OCI-LY7 (cell line): ENCODE measurements at regions not wholly inside any gene's neighbourhood (a gene's known extent, or its start where the extent isn't known, plus 50 kb on each side); places are given as distances from the start of the nearest gene placed in this dataset.

Experiments
- BruUV-seq: library from RNA; stranded (reverse); fragments of 400-500 nt; replicated peaks from 2 replicates; lab custom pipeline; 2021; lab: Mats Ljungman, UMichigan
- CTCF ChIA-PET: fragments of 300-600 bp; sonication (Branson Sonifier 250); formaldehyde crosslinking; loops from one replicate; lab custom pipeline; 2022; ENCODE audit warnings: antibody characterized with exemption; ENCODE audit not compliant: unreplicated experiment; lab: Charles Lee
- POLR2A ChIA-PET: fragments of 300-600 bp; sonication (Branson Sonifier 250); formaldehyde crosslinking; loops from one replicate; lab custom pipeline; 2022; ENCODE audit warnings: antibody characterized with exemption; lab: Charles Lee
- DNase-seq: peaks from one replicate; pipeline ENCODE4 v3.0.0-alpha.2; 2015; ENCODE audit warnings: low spot score
- H2AFZ ChIP-seq: fragments of 200-600 bp; sonication (generic), shearing (Covaris generic); 2 replicates; pipeline ENCODE4 v1.6.1; 2014; ENCODE audit warnings: mild to moderate bottlenecking, antibody characterized with exemption, low read length, moderate library complexity
- H3K27ac ChIP-seq: fragments of 200-600 bp; sonication (generic); 2 replicates; pipeline ENCODE4 v1.5.1; 2014; ENCODE audit warnings: mixed run types, low read depth, mild to moderate bottlenecking, moderate library complexity, low read length, inconsistent platforms; ENCODE audit not compliant: poor library complexity, severe bottlenecking
- H3K36me3 ChIP-seq: fragments of 200-600 bp; sonication (generic); 2 replicates; pipeline ENCODE4 v1.6.1; 2014; ENCODE audit warnings: mild to moderate bottlenecking, antibody characterized with exemption, low read length, moderate library complexity, mixed read lengths; ENCODE audit not compliant: insufficient read depth
- H3K4me1 ChIP-seq: fragments of 200-600 bp; sonication (generic); 2 replicates; pipeline ENCODE4 v1.5.1; 2014; ENCODE audit warnings: mild to moderate bottlenecking, low read length; ENCODE audit not compliant: insufficient read depth, poor library complexity, severe bottlenecking
- H3K4me2 ChIP-seq: fragments of 200-600 bp; sonication (generic); 2 replicates; pipeline ENCODE4 v1.6.1; 2014; ENCODE audit warnings: mild to moderate bottlenecking, low read length
- H3K4me3 ChIP-seq: fragments of 200-600 bp; sonication (generic); 2 replicates; pipeline ENCODE4 v1.5.1; 2014; ENCODE audit warnings: mild to moderate bottlenecking, low read depth, low read length; ENCODE audit not compliant: poor library complexity, severe bottlenecking
- H3K79me2 ChIP-seq: fragments of 200-600 bp; sonication (generic); 2 replicates; pipeline ENCODE4 v1.6.1; 2016; ENCODE audit warnings: low read depth, mild to moderate bottlenecking, low read length, moderate library complexity, mixed read lengths; ENCODE audit not compliant: insufficient read depth
- H3K9me2 ChIP-seq: fragments of 200-600 bp; sonication (generic); 2 replicates; pipeline ENCODE4 v1.6.1; 2016; ENCODE audit warnings: mild to moderate bottlenecking, low read length, mixed read lengths; ENCODE audit not compliant: insufficient read depth
- H3K9me3 ChIP-seq: fragments of 200-600 bp; sonication (generic); 2 replicates; pipeline ENCODE4 v1.6.1; 2014; ENCODE audit warnings: mild to moderate bottlenecking, mixed run types, low read length, mixed read lengths
- H4K20me1 ChIP-seq: fragments of 200-600 bp; sonication (generic); 2 replicates; pipeline ENCODE4 v1.6.1; 2014; ENCODE audit warnings: mild to moderate bottlenecking, antibody characterized with exemption, low read length, moderate library complexity, mixed read lengths; ENCODE audit not compliant: insufficient read depth
- CTCF ChIP-seq: fragments of 200-600 bp; sonication (generic); conservative IDR thresholded peaks from 2 replicates; pipeline ENCODE4 v1.5.1; 2014; ENCODE audit warnings: mild to moderate bottlenecking, antibody characterized with exemption, low read length, moderate library complexity, mixed read lengths
- EZH2phosphoT487 ChIP-seq: fragments of 200-600 bp; sonication (generic); IDR thresholded peaks from 2 replicates; pipeline ENCODE4 v1.6.1; 2018; ENCODE audit warnings: low read depth, borderline replicate concordance, mild to moderate bottlenecking, mixed run types, antibody characterized with exemption, low read length, moderate library complexity, mixed read lengths
- intact Hi-C: fragments of 100-400 bp; cut with micrococcal nuclease; formaldehyde crosslinking; loops from one replicate; pipeline ENCODE4 v1.10.0; 2022; ENCODE audit not compliant: unreplicated experiment

- no peaks in the 10 kb centered on the region for H3K9me3 ChIP-seq
- no peak for DNase-seq
- H3K36me3 ChIP-seq, result no peaks in the 10 kb centered on the region
- H4K20me1 ChIP-seq, result no peaks in the 10 kb centered on the region
- ChIA-PET CTCF (no interaction called here), POLR2A (no interaction called here)
- no peak overlapping the region for H3K4me2 ChIP-seq
- no peak for TF ChIP-seq CTCF
- no peak for TF ChIP-seq EZH2phosphoT487
- no peaks in the 10 kb centered on the region for H3K4me1 ChIP-seq
- no peak overlapping the region for H3K27ac ChIP-seq
- intact Hi-C loops, result no loop called here
- no peaks in the 10 kb centered on the region for H3K9me2 ChIP-seq
- no peak overlapping the region for H3K4me3 ChIP-seq
- H2AFZ ChIP-seq, result no peak overlapping the region
- BruUV-seq, result no TSS peak
- no peaks in the 10 kb centered on the region for H3K79me2 ChIP-seq
These were observed 273.7 kb upstream of the KLHL29 start for GRCh38 chr2:23111263-23111662.

GRCh38 chr2:23112517-23112916 lies 272.5 kb upstream of the KLHL29 start:
- ChIA-PET POLR2A (interaction anchor here (0.6 kb wide), 1 partner anchor 1551 kb away, joined by 3 read pairs; no protein-coding TSS in a partner anchor), CTCF (no interaction called here)
- Histone ChIP-seq H2AFZ (no peak overlapping the region), H3K9me2 (no peaks in the 10 kb centered on the region), H3K4me2 (no peak overlapping the region), H3K27ac (no peak overlapping the region), H3K9me3 (no peaks in the 10 kb centered on the region), H3K4me1 (no peaks in the 10 kb centered on the region), H3K4me3 (no peak overlapping the region), H3K79me2 (no peaks in the 10 kb centered on the region), H3K36me3 (no peaks in the 10 kb centered on the region), H4K20me1 (no peaks in the 10 kb centered on the region)
- TF ChIP-seq CTCF (no peak), EZH2phosphoT487 (no peak)
- no peak for DNase-seq
- intact Hi-C loops, result no loop called here
- no TSS peak for BruUV-seq

- H3K9me3 ChIP-seq, result no peaks in the 10 kb centered on the region
- H3K9me2 ChIP-seq, result no peaks in the 10 kb centered on the region
- no peak overlapping the region for H3K27ac ChIP-seq
- H3K79me2 ChIP-seq, result no peaks in the 10 kb centered on the region
- no peak for TF ChIP-seq CTCF
- no peak for TF ChIP-seq EZH2phosphoT487
- intact Hi-C loops, result no loop called here
- no peaks in the 10 kb centered on the region for H4K20me1 ChIP-seq
- no peak overlapping the region for H3K4me2 ChIP-seq
- H2AFZ ChIP-seq, result no peak overlapping the region
- H3K4me1 ChIP-seq, result no peaks in the 10 kb centered on the region
- CTCF ChIA-PET, result no interaction called here
- no TSS peak for BruUV-seq
- no peaks in the 10 kb centered on the region for H3K36me3 ChIP-seq
- POLR2A ChIA-PET, result no interaction called here
- DNase-seq, result no peak
- no peak overlapping the region for H3K4me3 ChIP-seq
These were observed 270.7 kb upstream of the KLHL29 start for GRCh38 chr2:23114299-23114698.
